ENCODE measurements at regions not wholly inside any gene's neighbourhood (a gene's known extent, or its start where the extent isn't known, plus 50 kb on each side); places are given as distances from the start of the nearest gene placed in this dataset.

GRCh38 chr21:38664315-38664714, 141.4 kb upstream of the ETS2 start:
- no peak for DNase-seq (ENCODE audit: low read depth)
- H3K4me3 ChIP-seq (ENCODE audit: low read depth, low read length) = no peak overlapping the region
- in situ Hi-C loops (cut with HindIII; ENCODE audit: low sequenced_read_pairs) = no loop called here
- TF ChIP-seq, protein P1, sequence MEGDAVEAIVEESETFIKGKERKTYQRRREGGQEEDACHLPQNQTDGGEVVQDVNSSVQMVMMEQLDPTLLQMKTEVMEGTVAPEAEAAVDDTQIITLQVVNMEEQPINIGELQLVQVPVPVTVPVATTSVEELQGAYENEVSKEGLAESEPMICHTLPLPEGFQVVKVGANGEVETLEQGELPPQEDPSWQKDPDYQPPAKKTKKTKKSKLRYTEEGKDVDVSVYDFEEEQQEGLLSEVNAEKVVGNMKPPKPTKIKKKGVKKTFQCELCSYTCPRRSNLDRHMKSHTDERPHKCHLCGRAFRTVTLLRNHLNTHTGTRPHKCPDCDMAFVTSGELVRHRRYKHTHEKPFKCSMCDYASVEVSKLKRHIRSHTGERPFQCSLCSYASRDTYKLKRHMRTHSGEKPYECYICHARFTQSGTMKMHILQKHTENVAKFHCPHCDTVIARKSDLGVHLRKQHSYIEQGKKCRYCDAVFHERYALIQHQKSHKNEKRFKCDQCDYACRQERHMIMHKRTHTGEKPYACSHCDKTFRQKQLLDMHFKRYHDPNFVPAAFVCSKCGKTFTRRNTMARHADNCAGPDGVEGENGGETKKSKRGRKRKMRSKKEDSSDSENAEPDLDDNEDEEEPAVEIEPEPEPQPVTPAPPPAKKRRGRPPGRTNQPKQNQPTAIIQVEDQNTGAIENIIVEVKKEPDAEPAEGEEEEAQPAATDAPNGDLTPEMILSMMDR (IDR thresholded peaks at IDR 0.05; ENCODE audit: low read depth, low read length, missing control alignments) = no peak

GRCh38 chr21:38664841-38665240, 140.9 kb upstream of the ETS2 start:
- in situ Hi-C loops (cut with HindIII; ENCODE audit: low sequenced_read_pairs) = no loop called here
- TF ChIP-seq, protein P1 (IDR thresholded peaks at IDR 0.05; ENCODE audit: low read depth, low read length, missing control alignments) = no peak
- no peak for DNase-seq (ENCODE audit: low read depth)
- no peak overlapping the region for H3K4me3 ChIP-seq (ENCODE audit: low read depth, low read length)

DNA sequence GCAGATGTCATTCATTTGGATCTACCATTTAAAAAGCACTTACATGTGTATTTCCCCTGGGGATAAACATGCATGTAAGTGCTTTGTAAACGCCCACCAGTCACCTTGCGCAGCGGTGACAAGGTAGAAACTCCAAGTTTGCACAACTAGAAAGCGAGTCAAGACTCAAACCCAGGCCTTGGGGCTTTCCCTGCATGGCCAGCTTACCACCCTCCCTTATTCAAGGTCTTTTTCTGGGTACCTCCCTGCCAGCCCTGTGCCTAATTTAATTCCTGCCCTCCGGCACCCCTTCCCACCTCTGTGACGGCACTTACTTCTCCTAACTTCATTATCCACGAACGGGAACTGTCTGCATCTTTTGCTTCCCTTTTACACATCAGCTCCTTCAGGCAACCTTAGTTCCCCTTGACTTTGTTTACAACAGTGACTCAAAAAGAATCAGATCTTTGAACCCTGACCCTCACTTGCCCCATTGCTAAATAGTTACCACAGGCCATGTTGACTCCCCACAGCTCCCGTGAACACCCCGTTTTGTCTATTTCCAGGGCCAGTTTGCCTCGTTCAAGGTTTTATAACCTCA, 138.3 kb upstream of the ETS2 start:
- TF ChIP-seq, protein P1 (IDR thresholded peaks at IDR 0.05; ENCODE audit: low read depth, low read length, missing control alignments) = no peak
- no peak for DNase-seq (ENCODE audit: low read depth)
- in situ Hi-C loops (cut with HindIII; ENCODE audit: low sequenced_read_pairs) = no loop called here
- H3K4me3 ChIP-seq (ENCODE audit: low read depth, low read length) = no peak overlapping the region

GRCh38 chr21:38668067-38668466, 137.7 kb upstream of the ETS2 start:
- H3K4me3 ChIP-seq (ENCODE audit: low read depth, low read length) = no peak overlapping the region
- TF ChIP-seq, protein P1 (IDR thresholded peaks at IDR 0.05; ENCODE audit: low read depth, low read length, missing control alignments) = no peak
- DNase-seq (ENCODE audit: low read depth) = no peak
- in situ Hi-C loops (cut with HindIII; ENCODE audit: low sequenced_read_pairs) = no loop called here

GRCh38 chr21:38668541-38668940, 137.2 kb upstream of the ETS2 start:
- no peak for DNase-seq (ENCODE audit: low read depth)
- in situ Hi-C loops (cut with HindIII; ENCODE audit: low sequenced_read_pairs) = no loop called here

DNA sequence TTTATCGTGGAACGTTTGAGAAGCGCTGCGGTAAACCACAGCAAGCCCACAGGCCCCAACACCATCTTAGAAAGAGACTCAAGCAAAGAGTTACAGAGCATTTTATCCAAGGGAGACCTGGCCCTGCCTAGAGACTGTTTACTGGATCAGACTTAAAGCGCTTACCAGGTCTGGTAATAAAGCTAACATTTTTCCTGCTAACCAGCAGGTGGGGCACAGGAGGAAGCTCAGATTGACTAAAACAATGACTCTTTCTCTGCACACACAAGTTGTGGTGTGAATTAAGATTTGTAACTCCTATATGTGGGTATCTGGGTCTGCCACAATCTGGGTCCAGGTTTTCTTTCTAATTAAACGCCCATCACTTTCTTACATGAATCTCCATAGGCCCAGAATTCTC, 136.5 kb upstream of the ETS2 start:
- no peak overlapping the region for H3K4me3 ChIP-seq (ENCODE audit: low read depth, low read length)
- TF ChIP-seq, protein P1 (IDR thresholded peaks at IDR 0.05; ENCODE audit: low read depth, low read length, missing control alignments) = peak; percentile 64
- peak; percentile 15 for DNase-seq (ENCODE audit: low read depth)
- in situ Hi-C loops (cut with HindIII; ENCODE audit: low sequenced_read_pairs) = no loop called here

More at GRCh38 chr21:38668541-38668940, 137.2 kb upstream of the ETS2 start:
- no peak overlapping the region for H3K4me3 ChIP-seq (ENCODE audit: low read depth, low read length)
- TF ChIP-seq, protein P1 (IDR thresholded peaks at IDR 0.05; ENCODE audit: low read depth, low read length, missing control alignments) = no peak

All from astrocyte of the cerebellum (primary cell).